Spleen (tissue), 7 donors: ENCODE measurements at regions not wholly inside any gene's neighbourhood (a gene's known extent, or its start where the extent isn't known, plus 50 kb on each side); places are given as distances from the start of the nearest gene placed in this dataset.

ENCODE experiments used
- POLR2A ChIP-seq, 3 donors: fragments of 450-650 bp; IDR thresholded peaks; one replicate each; pipeline ENCODE4 v1.5.1; 2017; ENCODE audit warnings: antibody characterized with exemption in 3 of 3, mild to moderate bottlenecking in 1 of 3
- POLR2AphosphoS5 ChIP-seq, 3 donors: sonication (generic); formaldehyde crosslinking; IDR thresholded peaks; one replicate each; pipeline ENCODE4 v1.5.1; 2017; ENCODE audit warnings: antibody characterized with exemption in 3 of 3
- TF ChIP-seq, protein P1 (sequence below), 11 experiments: fragments of 200-600 bp in 7 of 11; fragments of 450-650 bp in 4 of 11; sonication (generic) in 4 of 11; IDR thresholded peaks in 8 of 11; conservative IDR thresholded peaks in 3 of 11; 1 replicate in 7 of 11; 2 replicates in 4 of 11; pipeline versions ENCODE4 v1.4.0 to v1.8.0; 2016 to 2021; ENCODE audit warnings: antibody characterized with exemption in 11 of 11, inconsistent platforms in 4 of 11, mild to moderate bottlenecking in 1 of 11
- donor health status: DM: no; HTN: no; CAD: no; lungs with moderate emphysema.
- donor health status: DM: no; HTN: no; CAD: no.
- donor health status: DM: no; HTN: no; CAD: no.

DNA sequence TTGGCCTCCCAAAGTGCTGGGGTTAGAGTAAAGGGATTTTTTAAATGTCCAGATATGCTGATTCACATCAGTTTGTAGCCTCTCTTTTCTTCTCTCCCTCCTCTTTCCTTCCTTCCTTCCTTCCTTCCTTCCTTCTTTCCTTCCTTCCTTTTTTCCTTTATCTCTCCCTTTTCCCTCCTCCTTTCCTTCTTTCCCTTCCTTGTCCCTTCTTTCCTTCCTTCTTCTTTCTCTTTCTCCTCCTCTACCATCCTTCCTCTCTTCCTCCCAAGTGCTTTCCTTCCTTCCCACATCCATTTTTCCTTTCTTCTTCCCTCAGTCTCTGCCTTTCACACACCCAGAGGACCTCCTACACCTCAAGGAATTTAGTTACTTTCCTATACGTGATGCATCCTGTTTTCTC is 671.8 kb downstream of the HS3ST4 start:
- TF ChIP-seq, protein P1, sequence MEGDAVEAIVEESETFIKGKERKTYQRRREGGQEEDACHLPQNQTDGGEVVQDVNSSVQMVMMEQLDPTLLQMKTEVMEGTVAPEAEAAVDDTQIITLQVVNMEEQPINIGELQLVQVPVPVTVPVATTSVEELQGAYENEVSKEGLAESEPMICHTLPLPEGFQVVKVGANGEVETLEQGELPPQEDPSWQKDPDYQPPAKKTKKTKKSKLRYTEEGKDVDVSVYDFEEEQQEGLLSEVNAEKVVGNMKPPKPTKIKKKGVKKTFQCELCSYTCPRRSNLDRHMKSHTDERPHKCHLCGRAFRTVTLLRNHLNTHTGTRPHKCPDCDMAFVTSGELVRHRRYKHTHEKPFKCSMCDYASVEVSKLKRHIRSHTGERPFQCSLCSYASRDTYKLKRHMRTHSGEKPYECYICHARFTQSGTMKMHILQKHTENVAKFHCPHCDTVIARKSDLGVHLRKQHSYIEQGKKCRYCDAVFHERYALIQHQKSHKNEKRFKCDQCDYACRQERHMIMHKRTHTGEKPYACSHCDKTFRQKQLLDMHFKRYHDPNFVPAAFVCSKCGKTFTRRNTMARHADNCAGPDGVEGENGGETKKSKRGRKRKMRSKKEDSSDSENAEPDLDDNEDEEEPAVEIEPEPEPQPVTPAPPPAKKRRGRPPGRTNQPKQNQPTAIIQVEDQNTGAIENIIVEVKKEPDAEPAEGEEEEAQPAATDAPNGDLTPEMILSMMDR (IDR thresholded peaks at IDR 0.05 in 8 of 11, conservative IDR thresholded peaks at IDR 0.05 in 3 of 11), result no peak
- TF ChIP-seq POLR2AphosphoS5 (IDR thresholded peaks at IDR 0.05) (no peak), POLR2A (IDR thresholded peaks at IDR 0.05) (no peak)
